ENCODE measurements at regions not wholly inside any gene's neighbourhood (a gene's known extent, or its start where the extent isn't known, plus 50 kb on each side); places are given as distances from the start of the nearest gene placed in this dataset.
A peak's percentile ranks its signal among the peaks of the same experiment; 100 is the strongest.

GRCh38 chr6:71396410-71396801 is 107.8 kb downstream of the OGFRL1 start:
- no peak for DNase-seq

DNA sequence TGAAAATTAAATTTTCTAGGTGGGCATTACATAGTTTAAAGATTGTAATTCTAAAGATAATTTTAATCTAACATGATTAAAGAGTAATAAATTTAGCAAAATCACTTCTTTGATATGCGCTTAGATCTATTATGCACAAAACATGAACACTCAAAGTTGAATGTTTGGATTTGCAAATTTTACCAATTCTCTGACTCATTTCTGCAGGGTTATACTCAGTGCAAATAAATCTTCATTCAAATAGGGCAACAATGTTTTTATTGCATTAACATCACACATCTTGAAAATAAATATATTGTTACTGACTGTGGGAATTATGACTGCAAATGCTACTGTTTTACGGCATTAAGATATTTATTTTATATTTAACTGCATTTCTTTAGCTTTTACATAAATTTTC is 110.7 kb downstream of the OGFRL1 start:
- DNase-seq = no peak

- DNase-seq = no peak
These were observed 112.2 kb downstream of the OGFRL1 start for GRCh38 chr6:71400852-71401251.

- no peak for DNase-seq
These were observed 113.5 kb downstream of the OGFRL1 start for GRCh38 chr6:71402096-71402495.

DNA sequence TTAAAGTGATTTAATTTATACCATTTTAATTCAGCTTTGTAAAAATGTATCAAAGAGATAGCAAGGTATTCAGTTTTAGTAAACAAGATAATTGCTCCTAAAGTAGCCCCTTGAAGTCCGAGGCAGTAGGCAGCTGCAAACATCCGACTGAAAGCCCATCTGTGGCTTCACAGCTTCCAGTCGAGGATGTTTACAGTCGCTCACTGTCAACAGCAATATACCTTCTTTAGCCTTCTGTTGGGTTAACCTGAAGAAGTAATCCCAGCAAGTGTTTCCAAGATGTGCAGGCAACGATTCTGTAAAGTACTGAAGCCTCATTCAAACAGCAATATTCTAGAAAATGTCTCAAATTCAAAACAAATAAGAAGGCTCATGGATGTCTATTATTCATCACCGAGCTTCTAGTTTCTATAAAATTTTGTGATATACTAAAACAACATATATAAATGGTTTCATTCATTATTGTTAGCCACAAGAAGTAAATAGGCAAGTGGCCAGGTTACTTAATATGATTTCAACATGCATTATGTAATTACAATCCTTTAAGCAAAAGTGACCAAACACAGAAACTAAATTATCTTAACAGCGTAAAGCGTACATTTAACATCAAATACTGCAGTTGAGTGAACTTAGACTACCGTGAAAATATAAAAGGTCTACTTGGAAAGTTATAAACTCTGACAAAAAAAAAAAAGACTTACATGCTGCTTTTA is 115.0 kb downstream of the OGFRL1 start:
- DNase-seq = no peak

GRCh38 chr6:71404145-71404966 is 115.7 kb downstream of the OGFRL1 start:
- no peak for DNase-seq

GRCh38 chr6:71404967-71405278 is 116.3 kb downstream of the OGFRL1 start:
- no peak for DNase-seq

DNA sequence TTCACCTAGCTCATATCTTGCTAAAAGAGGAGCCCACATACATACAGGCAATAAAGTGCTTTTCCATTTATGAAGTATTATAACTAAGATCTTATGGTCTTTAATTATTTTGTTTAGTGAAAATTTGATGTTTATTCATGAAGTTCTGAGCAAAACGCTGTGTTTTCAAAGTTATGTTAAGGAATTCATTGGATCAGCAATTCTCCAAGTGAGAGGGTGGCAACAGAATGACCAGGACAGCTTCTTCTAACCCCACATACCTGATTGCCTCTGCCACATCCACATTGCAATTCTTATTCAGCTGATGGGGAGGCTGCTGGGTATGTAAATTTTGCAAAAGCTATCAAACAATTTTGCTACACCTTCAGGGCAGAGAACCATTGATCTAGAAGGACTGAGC is 116.8 kb downstream of the OGFRL1 start:
- no peak for DNase-seq

- DNase-seq = no peak
These were observed 118.6 kb downstream of the OGFRL1 start for GRCh38 chr6:71406865-71407860.

- DNase-seq = no peak
These were observed 120.4 kb downstream of the OGFRL1 start for GRCh38 chr6:71408787-71409723.

GRCh38 chr6:71410164-71410566 is 121.6 kb downstream of the OGFRL1 start:
- DNase-seq = no peak

GRCh38 chr6:71410681-71411080 is 122.1 kb downstream of the OGFRL1 start:
- DNase-seq = no peak

DNA sequence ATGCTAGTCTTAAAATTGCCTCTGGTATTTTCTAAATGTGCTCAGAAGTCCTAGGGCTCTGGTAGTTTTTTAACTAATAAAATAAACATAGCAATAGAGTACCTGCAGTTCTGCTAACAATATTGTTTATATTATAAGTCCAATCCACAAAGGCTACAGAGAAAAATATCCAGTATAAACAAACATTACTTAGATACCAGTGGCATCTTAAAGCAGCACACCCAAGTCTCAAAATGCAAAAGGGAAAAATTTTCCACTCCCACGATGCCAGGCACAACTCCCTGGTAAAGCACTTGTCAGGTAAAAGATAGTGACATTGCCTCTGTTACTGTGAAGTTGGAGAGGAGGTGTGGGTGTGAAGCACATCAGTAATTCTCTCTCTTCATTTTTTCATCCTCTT is 123.3 kb downstream of the OGFRL1 start:
- no peak for DNase-seq

- no peak for DNase-seq
These were observed 124.0 kb downstream of the OGFRL1 start for GRCh38 chr6:71412559-71413140.

DNA sequence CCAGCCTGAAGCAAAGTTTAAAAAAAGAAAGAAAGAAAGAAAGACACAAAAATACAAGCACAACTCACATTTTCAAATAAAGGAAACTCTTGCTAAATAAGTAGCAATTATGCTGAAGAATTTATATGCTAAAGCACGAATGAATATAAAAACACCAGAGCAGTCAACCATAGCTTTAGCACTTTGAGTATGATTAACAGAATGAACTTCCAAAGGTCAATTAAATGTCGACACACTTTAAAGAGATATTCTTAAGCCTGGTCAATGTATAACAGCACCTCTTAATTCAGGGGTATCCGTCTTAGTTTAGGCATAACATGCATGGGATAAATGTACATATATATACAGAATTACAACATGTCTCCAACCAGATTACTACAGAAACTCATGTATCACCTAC is 125.9 kb downstream of the OGFRL1 start:
- no peak for DNase-seq

GRCh38 chr6:71419217-71420094 is 130.8 kb downstream of the OGFRL1 start:
- no peak for DNase-seq

GRCh38 chr6:71420095-71420692 is 131.6 kb downstream of the OGFRL1 start:
- no peak for DNase-seq

- DNase-seq = peak; percentile 96
These were observed 132.2 kb downstream of the OGFRL1 start for GRCh38 chr6:71420693-71421328.

- no peak for DNase-seq
These were observed 133.0 kb downstream of the OGFRL1 start for GRCh38 chr6:71421611-71422010.

All from left kidney (tissue), 1 donor.